ENCODE measurements at regions not wholly inside any gene's neighbourhood (a gene's known extent, or its start where the extent isn't known, plus 50 kb on each side); places are given as distances from the start of the nearest gene placed in this dataset.

- Mint-ChIP-seq H3K27me3 (no peaks in the 10 kb centered on the region), H3K36me3 (peaks cover 0 to 8% of the 10 kb centered on the region in 2 donors), H3K27ac (no peak overlapping the region), H3K4me1 (peaks cover 26 to 41% of the 10 kb centered on the region in 2 donors), H3K9me3 (peaks cover 6% of the 10 kb centered on the region in 2 donors), H3K4me3 (no peak overlapping the region)
- DNase-seq (no peak), ATAC-seq (replicated peaks) (no peak)
Measured at GRCh38 chr6:156725712-156726111, 51.5 kb upstream of the ARID1B start.

- H3K27me3 Mint-ChIP-seq, result no peaks in the 10 kb centered on the region
- H3K4me1 Mint-ChIP-seq, result peaks cover 30 to 47% of the 10 kb centered on the region in 2 donors
- peaks cover 6% of the 10 kb centered on the region in 2 donors for H3K9me3 Mint-ChIP-seq
- peaks cover 0 to 8% of the 10 kb centered on the region in 2 donors for H3K36me3 Mint-ChIP-seq
- H3K27ac Mint-ChIP-seq, result peak overlapping the region; percentile 96
- ATAC-seq (replicated peaks) (peak; percentile 76 to 77), DNase-seq (peak; percentile 31)
- peak overlapping the region; percentile 81 to 82 for H3K4me3 Mint-ChIP-seq
Measured at GRCh38 chr6:156720691-156721685, 56.2 kb upstream of the ARID1B start.

- Mint-ChIP-seq H3K4me3 (peak overlapping the region; percentile 81 to 82), H3K27ac (peak overlapping the region; percentile 96), H3K27me3 (no peaks in the 10 kb centered on the region), H3K4me1 (peaks cover 30 to 47% of the 10 kb centered on the region in 2 donors), H3K36me3 (peaks cover 0 to 8% of the 10 kb centered on the region in 2 donors), H3K9me3 (peaks cover 6% of the 10 kb centered on the region in 2 donors)
- DNase-seq, result peak; percentile 74
- peak; percentile 78 to 79 for ATAC-seq (replicated peaks)
Measured at GRCh38 chr6:156719720-156720563, 57.2 kb upstream of the ARID1B start.

- Mint-ChIP-seq H3K9me3 (peaks cover 6% of the 10 kb centered on the region in 2 donors), H3K4me3 (peak overlapping the region; percentile 81 to 82), H3K36me3 (peaks cover 0 to 8% of the 10 kb centered on the region in 2 donors), H3K27ac (peak overlapping the region; percentile 96), H3K4me1 (peaks cover 30 to 51% of the 10 kb centered on the region in 2 donors), H3K27me3 (no peaks in the 10 kb centered on the region)
- DNase-seq (no peak), ATAC-seq (replicated peaks) (no peak)
Measured at GRCh38 chr6:156719395-156719719, 57.8 kb upstream of the ARID1B start.

- H3K9me3 Mint-ChIP-seq, result peaks cover 4 to 5% of the 10 kb centered on the region in 2 donors
- H3K27me3 Mint-ChIP-seq, result no peaks in the 10 kb centered on the region
- peak overlapping the region in 1 of 2 donors; percentile 82 for H3K4me3 Mint-ChIP-seq
- ATAC-seq (replicated peaks) (no peak), DNase-seq (no peak)
- H3K27ac Mint-ChIP-seq, result peak overlapping the region; percentile 96
- peaks cover 0 to 5% of the 10 kb centered on the region in 2 donors for H3K36me3 Mint-ChIP-seq
- H3K4me1 Mint-ChIP-seq, result peaks cover 29 to 48% of the 10 kb centered on the region in 2 donors
Measured at GRCh38 chr6:156718647-156719394, 58.4 kb upstream of the ARID1B start.

- H3K9me3 Mint-ChIP-seq, result no peaks in the 10 kb centered on the region
Measured at GRCh38 chr6:156717542-156717941, 59.6 kb upstream of the ARID1B start.

GRCh38 chr6:156715839-156716238 is 61.3 kb upstream of the ARID1B start:
- no peaks in the 10 kb centered on the region for H3K36me3 Mint-ChIP-seq
- no peak overlapping the region for H3K4me3 Mint-ChIP-seq
- DNase-seq, result no peak
- no peak overlapping the region for H3K27ac Mint-ChIP-seq
- no peaks in the 10 kb centered on the region for H3K9me3 Mint-ChIP-seq
- H3K27me3 Mint-ChIP-seq, result no peaks in the 10 kb centered on the region
- H3K4me1 Mint-ChIP-seq, result peaks cover 22 to 42% of the 10 kb centered on the region in 2 donors
- no peak for ATAC-seq (replicated peaks)

More at GRCh38 chr6:156717542-156717941, 59.6 kb upstream of the ARID1B start:
- Mint-ChIP-seq H3K4me3 (no peak overlapping the region), H3K4me1 (peaks cover 27 to 51% of the 10 kb centered on the region in 2 donors), H3K27ac (no peak overlapping the region), H3K27me3 (no peaks in the 10 kb centered on the region), H3K36me3 (no peaks in the 10 kb centered on the region)
- DNase-seq (no peak), ATAC-seq (replicated peaks) (no peak)

- peaks cover 1 to 4% of the 10 kb centered on the region in 2 donors for H3K9me3 Mint-ChIP-seq
Measured at GRCh38 chr6:156713548-156713947, 63.6 kb upstream of the ARID1B start.

GRCh38 chr6:156710479-156710878 is 66.7 kb upstream of the ARID1B start:
- no peak for DNase-seq
- no peaks in the 10 kb centered on the region for H3K27me3 Mint-ChIP-seq
- H3K9me3 Mint-ChIP-seq, result peaks cover 1 to 4% of the 10 kb centered on the region in 2 donors
- H3K27ac Mint-ChIP-seq, result no peak overlapping the region
- ATAC-seq (replicated peaks), result no peak
- H3K4me1 Mint-ChIP-seq, result peaks cover 24 to 48% of the 10 kb centered on the region in 2 donors
- H3K4me3 Mint-ChIP-seq, result no peak overlapping the region
- peaks cover 2 to 6% of the 10 kb centered on the region in 2 donors for H3K36me3 Mint-ChIP-seq

More at GRCh38 chr6:156713548-156713947, 63.6 kb upstream of the ARID1B start:
- DNase-seq (no peak), ATAC-seq (replicated peaks) (no peak)
- H3K4me1 Mint-ChIP-seq, result peaks cover 14 to 33% of the 10 kb centered on the region in 2 donors
- H3K27me3 Mint-ChIP-seq, result no peaks in the 10 kb centered on the region
- H3K27ac Mint-ChIP-seq, result no peak overlapping the region
- no peak overlapping the region for H3K4me3 Mint-ChIP-seq
- H3K36me3 Mint-ChIP-seq, result peaks cover 0 to 2% of the 10 kb centered on the region in 2 donors

GRCh38 chr6:156707818-156708217 is 69.4 kb upstream of the ARID1B start:
- no peak for DNase-seq
- Mint-ChIP-seq H3K36me3 (peaks cover 2 to 6% of the 10 kb centered on the region in 2 donors), H3K4me3 (no peak overlapping the region), H3K9me3 (peaks cover 1 to 4% of the 10 kb centered on the region in 2 donors), H3K4me1 (peaks cover 21 to 48% of the 10 kb centered on the region in 2 donors), H3K27me3 (no peaks in the 10 kb centered on the region), H3K27ac (no peak overlapping the region)
- ATAC-seq (replicated peaks), result no peak

- Mint-ChIP-seq H3K27ac (no peak overlapping the region), H3K9me3 (no peaks in the 10 kb centered on the region), H3K36me3 (peaks cover 0 to 6% of the 10 kb centered on the region in 2 donors), H3K27me3 (no peaks in the 10 kb centered on the region), H3K4me1 (peaks cover 32 to 59% of the 10 kb centered on the region in 2 donors), H3K4me3 (no peak overlapping the region)
- ATAC-seq (replicated peaks) (no peak), DNase-seq (no peak)
Measured at GRCh38 chr6:156703719-156704118, 73.5 kb upstream of the ARID1B start.

- no peaks in the 10 kb centered on the region for H3K27me3 Mint-ChIP-seq
- ATAC-seq (replicated peaks) (no peak), DNase-seq (no peak)
- peaks cover 0 to 3% of the 10 kb centered on the region in 2 donors for H3K36me3 Mint-ChIP-seq
- H3K27ac Mint-ChIP-seq, result no peak overlapping the region
- peaks cover 44 to 73% of the 10 kb centered on the region in 2 donors for H3K4me1 Mint-ChIP-seq
- no peaks in the 10 kb centered on the region for H3K9me3 Mint-ChIP-seq
- H3K4me3 Mint-ChIP-seq, result no peak overlapping the region
Measured at GRCh38 chr6:156701966-156702365, 75.2 kb upstream of the ARID1B start.

- no peak for ATAC-seq (replicated peaks)
- peaks cover 0 to 3% of the 10 kb centered on the region in 2 donors for H3K9me3 Mint-ChIP-seq
- H3K27ac Mint-ChIP-seq, result no peak overlapping the region
- no peaks in the 10 kb centered on the region for H3K27me3 Mint-ChIP-seq
- peaks cover 0 to 3% of the 10 kb centered on the region in 2 donors for H3K36me3 Mint-ChIP-seq
- H3K4me1 Mint-ChIP-seq, result peaks cover 48 to 72% of the 10 kb centered on the region in 2 donors
- no peak overlapping the region for H3K4me3 Mint-ChIP-seq
- no peak for DNase-seq
Measured at GRCh38 chr6:156700440-156701057, 76.6 kb upstream of the ARID1B start.
